Parathyroid adenoma (tissue), 2 donors: ENCODE measurements at regions not wholly inside any gene's neighbourhood (a gene's known extent, or its start where the extent isn't known, plus 50 kb on each side); places are given as distances from the start of the nearest gene placed in this dataset.
"Not testable (repeated sequence)": the region's sequence is repeated elsewhere in the genome, so short reads cannot be mapped to it uniquely, and the experiment has no call there.

Source experiments
- H2AFZ ChIP-seq: fragments of 300-600 bp; sonication (generic); one replicate; pipeline ENCODE4 v1.7.0; 2017; ENCODE audit warnings: antibody characterized with exemption, mild to moderate bottlenecking
- H3K27ac ChIP-seq: fragments of 300-600 bp; sonication (generic); one replicate; pipeline ENCODE4 v1.7.0; 2017
- H3K27me3 ChIP-seq: fragments of 300-600 bp; sonication (generic); one replicate; pipeline ENCODE4 v1.7.0; 2017; ENCODE audit warnings: low read length; ENCODE audit not compliant: control insufficient read depth, insufficient read depth
- H3K36me3 ChIP-seq: fragments of 300-600 bp; sonication (generic); one replicate; pipeline ENCODE4 v1.7.0; 2017; ENCODE audit warnings: low read length; ENCODE audit not compliant: control insufficient read depth, insufficient read depth
- H3K4me1 ChIP-seq: fragments of 300-600 bp; sonication (generic); one replicate; pipeline ENCODE4 v1.7.0; 2017; ENCODE audit warnings: control low read depth
- H3K4me2 ChIP-seq: fragments of 300-600 bp; sonication (generic); one replicate; pipeline ENCODE4 v1.7.0; 2017; ENCODE audit warnings: low read length
- H3K4me3 ChIP-seq: fragments of 300-600 bp; sonication (generic); one replicate; pipeline ENCODE4 v1.7.0; 2017; ENCODE audit warnings: low read depth, low read length
- H3K79me2 ChIP-seq: fragments of 300-600 bp; sonication (generic); one replicate; pipeline ENCODE4 v1.7.0; 2017; ENCODE audit warnings: control low read depth
- H3K9ac ChIP-seq: fragments of 300-600 bp; sonication (generic); one replicate; pipeline ENCODE4 v1.7.0; 2017; ENCODE audit warnings: mild to moderate bottlenecking
- H3K9me3 ChIP-seq: fragments of 300-600 bp; sonication (generic); one replicate; pipeline ENCODE4 v1.7.0; 2017; ENCODE audit warnings: low read length; ENCODE audit not compliant: control insufficient read depth
- CTCF ChIP-seq: fragments of 300-600 bp; sonication (generic); IDR thresholded peaks from one replicate; pipeline ENCODE4 v1.7.0; 2017; ENCODE audit warnings: antibody characterized with exemption, mild to moderate bottlenecking
- donor health status: primary hyperparathyroidism.

GRCh38 chr17:21843951-21844590 is 151.7 kb downstream of the KCNJ18 start:
- no peak for TF ChIP-seq CTCF
- Histone ChIP-seq H3K9ac (no peak overlapping the region), H3K4me1 (no peaks in the 10 kb centered on the region), H3K9me3 (no peaks in the 10 kb centered on the region), H2AFZ (no peak overlapping the region), H3K79me2 (no peaks in the 10 kb centered on the region), H3K27ac (no peak overlapping the region), H3K4me2 (no peak overlapping the region), H3K27me3 (no peaks in the 10 kb centered on the region), H3K4me3 (no peak overlapping the region), H3K36me3 (no peaks in the 10 kb centered on the region)

GRCh38 chr17:21848510-21848909 is 156.2 kb downstream of the KCNJ18 start:
- H2AFZ ChIP-seq, H3K9ac ChIP-seq, H3K4me2 ChIP-seq, H3K79me2 ChIP-seq, H3K27ac ChIP-seq, H3K36me3 ChIP-seq, H3K27me3 ChIP-seq, H3K9me3 ChIP-seq, H3K4me3 ChIP-seq, H3K4me1 ChIP-seq: not testable (repeated sequence)

GRCh38 chr17:21849030-21849429 is 156.7 kb downstream of the KCNJ18 start:
- H3K4me3 ChIP-seq, H3K36me3 ChIP-seq, H3K9me3 ChIP-seq, H3K27me3 ChIP-seq, H3K79me2 ChIP-seq, H3K4me1 ChIP-seq, H3K9ac ChIP-seq, H3K27ac ChIP-seq, H2AFZ ChIP-seq, H3K4me2 ChIP-seq: not testable (repeated sequence)

- H3K27ac ChIP-seq, H3K36me3 ChIP-seq, H2AFZ ChIP-seq, H3K27me3 ChIP-seq, H3K4me1 ChIP-seq, H3K4me3 ChIP-seq, H3K79me2 ChIP-seq, H3K9ac ChIP-seq, H3K9me3 ChIP-seq, H3K4me2 ChIP-seq: not testable (repeated sequence)
Observed at GRCh38 chr17:21850614-21851013, 158.3 kb downstream of the KCNJ18 start.
